ENCODE measurements at regions not wholly inside any gene's neighbourhood (a gene's known extent, or its start where the extent isn't known, plus 50 kb on each side); places are given as distances from the start of the nearest gene placed in this dataset.

DNA sequence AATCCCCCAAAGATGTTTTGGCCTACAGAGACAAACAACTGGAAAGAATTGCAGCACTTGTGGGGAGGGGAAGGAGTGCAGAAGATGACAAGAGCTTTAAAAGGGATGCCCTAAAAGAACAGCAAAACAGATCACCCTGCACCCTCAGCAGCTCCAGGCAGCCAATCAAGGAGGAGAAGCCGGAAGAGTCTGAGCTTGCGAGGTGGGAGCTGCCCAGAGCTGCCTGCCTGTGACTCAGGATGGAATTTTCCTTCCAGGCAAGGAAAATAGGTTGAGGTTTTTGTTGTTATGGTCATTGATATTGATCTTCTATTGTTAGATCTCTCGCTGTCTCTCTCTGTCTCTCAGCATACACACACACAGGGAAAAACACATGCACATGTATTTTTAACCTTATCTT lies 70.3 kb upstream of the MAP1B start:
- TF ChIP-seq, protein P1, sequence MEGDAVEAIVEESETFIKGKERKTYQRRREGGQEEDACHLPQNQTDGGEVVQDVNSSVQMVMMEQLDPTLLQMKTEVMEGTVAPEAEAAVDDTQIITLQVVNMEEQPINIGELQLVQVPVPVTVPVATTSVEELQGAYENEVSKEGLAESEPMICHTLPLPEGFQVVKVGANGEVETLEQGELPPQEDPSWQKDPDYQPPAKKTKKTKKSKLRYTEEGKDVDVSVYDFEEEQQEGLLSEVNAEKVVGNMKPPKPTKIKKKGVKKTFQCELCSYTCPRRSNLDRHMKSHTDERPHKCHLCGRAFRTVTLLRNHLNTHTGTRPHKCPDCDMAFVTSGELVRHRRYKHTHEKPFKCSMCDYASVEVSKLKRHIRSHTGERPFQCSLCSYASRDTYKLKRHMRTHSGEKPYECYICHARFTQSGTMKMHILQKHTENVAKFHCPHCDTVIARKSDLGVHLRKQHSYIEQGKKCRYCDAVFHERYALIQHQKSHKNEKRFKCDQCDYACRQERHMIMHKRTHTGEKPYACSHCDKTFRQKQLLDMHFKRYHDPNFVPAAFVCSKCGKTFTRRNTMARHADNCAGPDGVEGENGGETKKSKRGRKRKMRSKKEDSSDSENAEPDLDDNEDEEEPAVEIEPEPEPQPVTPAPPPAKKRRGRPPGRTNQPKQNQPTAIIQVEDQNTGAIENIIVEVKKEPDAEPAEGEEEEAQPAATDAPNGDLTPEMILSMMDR (conservative IDR thresholded peaks at IDR 0.05): no peak
- TF ChIP-seq ZFX (IDR thresholded peaks at IDR 0.05): no peak

Data from C4-2B (cell line).